ENCODE measurements at regions not wholly inside any gene's neighbourhood (a gene's known extent, or its start where the extent isn't known, plus 50 kb on each side); places are given as distances from the start of the nearest gene placed in this dataset.

- POLR2A ChIA-PET = no interaction called here
- Histone ChIP-seq H3K4me3 (ENCODE audit: low read depth in 2 of 2, low read length in 2 of 2) (no peak overlapping the region), H3K36me3 (ENCODE audit: control insufficient read depth, insufficient read depth, low read length) (no peaks in the 10 kb centered on the region), H3K4me1 (ENCODE audit: control insufficient read depth, insufficient read depth, low read length) (no peaks in the 10 kb centered on the region), H3K9me3 (ENCODE audit: control insufficient read depth, insufficient read depth, low read depth, low read length) (no peaks in the 10 kb centered on the region), H3K27ac (ENCODE audit: low read length) (no peak overlapping the region), H3K27me3 (ENCODE audit: control insufficient read depth, insufficient read depth, low read length) (no peaks in the 10 kb centered on the region)
- no peak for DNase-seq (ENCODE audit: low read depth, low spot score)
- no TSS peak for BruUV-seq (replicated peaks)
- intact Hi-C loops (cut with micrococcal nuclease; ENCODE audit: unreplicated experiment) = no loop called here
- CTCF ChIA-PET = no interaction called here
- no peak for TF ChIP-seq POLR2AphosphoS5 (IDR thresholded peaks at IDR 0.05; ENCODE audit: low read depth, low read length)
- no peak for TF ChIP-seq REST (IDR thresholded peaks at IDR 0.05; ENCODE audit: insufficient read depth in 1 of 2, low read depth in 2 of 2, low read length in 1 of 2)
- no peak for TF ChIP-seq TCF7L2 (IDR thresholded peaks at IDR 0.05; ENCODE audit: low read depth, low read length)
- TF ChIP-seq SIN3A (IDR thresholded peaks at IDR 0.05; ENCODE audit: borderline replicate concordance, insufficient read depth, low read depth, low read length) = no peak
- TF ChIP-seq CTCF (IDR thresholded peaks at IDR 0.05) = no peak
- no peak for ATAC-seq
- in situ Hi-C loops (cut with HindIII; ENCODE audit: low pct_unique_long_range_greater_than_20kb, low sequenced_read_pairs) = no loop called here
Observed at GRCh38 chr16:73921295-73921694, 375.3 kb upstream of the PSMD7 start.

GRCh38 chr16:73916829-73917594 is 379.6 kb upstream of the PSMD7 start:
- no TSS peak for BruUV-seq (replicated peaks)
- Histone ChIP-seq H3K27ac (ENCODE audit: low read length) (no peak overlapping the region), H3K36me3 (ENCODE audit: control insufficient read depth, insufficient read depth, low read length) (no peaks in the 10 kb centered on the region), H3K9me3 (ENCODE audit: control insufficient read depth, insufficient read depth, low read depth, low read length) (no peaks in the 10 kb centered on the region), H3K4me1 (ENCODE audit: control insufficient read depth, insufficient read depth, low read length) (no peaks in the 10 kb centered on the region), H3K4me3 (ENCODE audit: low read depth in 2 of 2, low read length in 2 of 2) (no peak overlapping the region), H3K27me3 (ENCODE audit: control insufficient read depth, insufficient read depth, low read length) (no peaks in the 10 kb centered on the region)
- intact Hi-C loops (cut with micrococcal nuclease; ENCODE audit: unreplicated experiment) (no loop called here), in situ Hi-C loops (cut with HindIII; ENCODE audit: low pct_unique_long_range_greater_than_20kb, low sequenced_read_pairs) (no loop called here)
- ChIA-PET CTCF (no interaction called here), POLR2A (no interaction called here)
- no peak for DNase-seq (ENCODE audit: low read depth, low spot score)
- no peak for ATAC-seq
- no peak for TF ChIP-seq REST (IDR thresholded peaks at IDR 0.05; ENCODE audit: insufficient read depth in 1 of 2, low read depth in 2 of 2, low read length in 1 of 2)
- TF ChIP-seq TCF7L2 (IDR thresholded peaks at IDR 0.05; ENCODE audit: low read depth, low read length) = no peak
- no peak for TF ChIP-seq SIN3A (IDR thresholded peaks at IDR 0.05; ENCODE audit: borderline replicate concordance, insufficient read depth, low read depth, low read length)
- TF ChIP-seq POLR2AphosphoS5 (IDR thresholded peaks at IDR 0.05; ENCODE audit: low read depth, low read length) = no peak
- no peak for TF ChIP-seq CTCF (IDR thresholded peaks at IDR 0.05)

Data from Panc1 (cell line).